Keratinocyte (primary cell): ENCODE measurements at regions not wholly inside any gene's neighbourhood (a gene's known extent, or its start where the extent isn't known, plus 50 kb on each side); places are given as distances from the start of the nearest gene placed in this dataset.

Experiments used
- EZH2 ChIP-seq: IDR thresholded peaks from one replicate; pipeline ENCODE4 v1.6.1; 2012; ENCODE audit warnings: inconsistent platforms, mild to moderate bottlenecking, low read length, moderate library complexity
- TF ChIP-seq, protein P1 (sequence below), 3 experiments: IDR thresholded peaks in 1 of 3; conservative IDR thresholded peaks in 1 of 3; optimal IDR thresholded peaks in 1 of 3; 2 replicates in 2 of 3; 3 replicates in 1 of 3; pipeline versions ENCODE3 to v1.5.1; 2011; ENCODE audit warnings: low read length in 3 of 3, mild to moderate bottlenecking in 3 of 3, moderate library complexity in 2 of 3, control low read depth in 1 of 3, inconsistent platforms in 1 of 3; ENCODE audit not compliant: insufficient read depth in 2 of 3; ENCODE audit errors: extremely low read depth in 1 of 3

GRCh38 chr20:40304119-40304613 is 384.9 kb downstream of the MAFB start:
- TF ChIP-seq EZH2 = no peak
- TF ChIP-seq, protein P1, sequence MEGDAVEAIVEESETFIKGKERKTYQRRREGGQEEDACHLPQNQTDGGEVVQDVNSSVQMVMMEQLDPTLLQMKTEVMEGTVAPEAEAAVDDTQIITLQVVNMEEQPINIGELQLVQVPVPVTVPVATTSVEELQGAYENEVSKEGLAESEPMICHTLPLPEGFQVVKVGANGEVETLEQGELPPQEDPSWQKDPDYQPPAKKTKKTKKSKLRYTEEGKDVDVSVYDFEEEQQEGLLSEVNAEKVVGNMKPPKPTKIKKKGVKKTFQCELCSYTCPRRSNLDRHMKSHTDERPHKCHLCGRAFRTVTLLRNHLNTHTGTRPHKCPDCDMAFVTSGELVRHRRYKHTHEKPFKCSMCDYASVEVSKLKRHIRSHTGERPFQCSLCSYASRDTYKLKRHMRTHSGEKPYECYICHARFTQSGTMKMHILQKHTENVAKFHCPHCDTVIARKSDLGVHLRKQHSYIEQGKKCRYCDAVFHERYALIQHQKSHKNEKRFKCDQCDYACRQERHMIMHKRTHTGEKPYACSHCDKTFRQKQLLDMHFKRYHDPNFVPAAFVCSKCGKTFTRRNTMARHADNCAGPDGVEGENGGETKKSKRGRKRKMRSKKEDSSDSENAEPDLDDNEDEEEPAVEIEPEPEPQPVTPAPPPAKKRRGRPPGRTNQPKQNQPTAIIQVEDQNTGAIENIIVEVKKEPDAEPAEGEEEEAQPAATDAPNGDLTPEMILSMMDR (optimal IDR thresholded peaks at IDR 0.05 in 1 of 3, IDR thresholded peaks at IDR 0.05 in 1 of 3, conservative IDR thresholded peaks at IDR 0.05 in 1 of 3; ENCODE audit: extremely low read depth in 1 of 3, insufficient read depth in 2 of 3, low read length in 3 of 3) = no peak
